D721Med (cell line): ENCODE measurements at regions not wholly inside any gene's neighbourhood (a gene's known extent, or its start where the extent isn't known, plus 50 kb on each side); places are given as distances from the start of the nearest gene placed in this dataset.

Experiments
- DNase-seq: peaks from one replicate; pipeline ENCODE4 v3.0.0; 2011; ENCODE audit warnings: low spot score; ENCODE audit not compliant: insufficient read length
- FAIRE-seq: peaks from 2 replicates; lab custom pipeline; 2011; peaks lifted over from hg19 to GRCh38; lab: Jason Lieb, UNC
- TF ChIP-seq, protein P1 (sequence below): IDR thresholded peaks from 2 replicates; pipeline ENCODE4 v1.5.1; 2012; ENCODE audit warnings: mild to moderate bottlenecking, control low read depth; ENCODE audit not compliant: insufficient read depth; ENCODE audit errors: missing control alignments

- DNase-seq = no peak
- no peak for FAIRE-seq
- TF ChIP-seq, protein P1, sequence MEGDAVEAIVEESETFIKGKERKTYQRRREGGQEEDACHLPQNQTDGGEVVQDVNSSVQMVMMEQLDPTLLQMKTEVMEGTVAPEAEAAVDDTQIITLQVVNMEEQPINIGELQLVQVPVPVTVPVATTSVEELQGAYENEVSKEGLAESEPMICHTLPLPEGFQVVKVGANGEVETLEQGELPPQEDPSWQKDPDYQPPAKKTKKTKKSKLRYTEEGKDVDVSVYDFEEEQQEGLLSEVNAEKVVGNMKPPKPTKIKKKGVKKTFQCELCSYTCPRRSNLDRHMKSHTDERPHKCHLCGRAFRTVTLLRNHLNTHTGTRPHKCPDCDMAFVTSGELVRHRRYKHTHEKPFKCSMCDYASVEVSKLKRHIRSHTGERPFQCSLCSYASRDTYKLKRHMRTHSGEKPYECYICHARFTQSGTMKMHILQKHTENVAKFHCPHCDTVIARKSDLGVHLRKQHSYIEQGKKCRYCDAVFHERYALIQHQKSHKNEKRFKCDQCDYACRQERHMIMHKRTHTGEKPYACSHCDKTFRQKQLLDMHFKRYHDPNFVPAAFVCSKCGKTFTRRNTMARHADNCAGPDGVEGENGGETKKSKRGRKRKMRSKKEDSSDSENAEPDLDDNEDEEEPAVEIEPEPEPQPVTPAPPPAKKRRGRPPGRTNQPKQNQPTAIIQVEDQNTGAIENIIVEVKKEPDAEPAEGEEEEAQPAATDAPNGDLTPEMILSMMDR = no peak
Observed at GRCh38 chr16:56057151-56057550, 134.1 kb upstream of the GNAO1 start.

GRCh38 chr16:56050916-56051315 lies 140.4 kb upstream of the GNAO1 start:
- TF ChIP-seq, protein P1 = no peak
- DNase-seq = no peak
- FAIRE-seq = no peak

DNA sequence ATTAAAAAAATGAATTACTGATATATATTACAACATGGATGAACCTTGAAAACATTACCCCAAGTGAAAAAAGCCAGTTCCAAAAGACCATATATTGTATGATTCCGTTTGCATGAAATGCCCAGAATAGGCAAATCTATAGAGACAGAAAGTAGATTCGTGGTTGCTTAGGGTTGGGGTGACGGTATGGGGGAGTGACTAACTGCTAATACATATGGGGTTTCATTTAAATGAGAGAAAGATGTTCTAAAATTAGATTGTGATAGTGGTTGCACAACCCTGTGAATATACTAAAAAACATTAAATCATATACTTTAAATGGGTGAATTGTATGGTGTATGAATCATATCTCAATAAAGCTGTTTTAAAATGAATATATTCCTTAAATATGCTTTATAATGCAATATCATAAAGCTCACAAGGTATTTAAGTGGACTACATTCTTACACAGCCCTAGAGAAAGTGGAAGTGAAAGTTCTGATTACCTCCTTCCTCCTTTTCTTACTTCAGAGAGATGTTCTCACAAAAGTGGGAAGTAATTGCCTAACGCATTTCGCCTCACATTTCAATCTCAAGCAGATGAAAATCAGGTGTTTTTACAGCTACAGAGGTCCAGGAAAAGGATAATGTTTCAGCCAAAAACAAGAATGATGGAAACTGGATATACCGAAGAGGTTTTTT lies 142.7 kb upstream of the GNAO1 start:
- FAIRE-seq (no peak), DNase-seq (no peak)
- TF ChIP-seq, protein P1 = no peak

GRCh38 chr16:56047307-56048234 lies 143.7 kb upstream of the GNAO1 start:
- DNase-seq (no peak), FAIRE-seq (no peak)
- TF ChIP-seq, protein P1 = no peak

- no peak for DNase-seq
- TF ChIP-seq, protein P1 = no peak
- FAIRE-seq = no peak
Observed at GRCh38 chr16:56042416-56042815, 148.9 kb upstream of the GNAO1 start.

DNA sequence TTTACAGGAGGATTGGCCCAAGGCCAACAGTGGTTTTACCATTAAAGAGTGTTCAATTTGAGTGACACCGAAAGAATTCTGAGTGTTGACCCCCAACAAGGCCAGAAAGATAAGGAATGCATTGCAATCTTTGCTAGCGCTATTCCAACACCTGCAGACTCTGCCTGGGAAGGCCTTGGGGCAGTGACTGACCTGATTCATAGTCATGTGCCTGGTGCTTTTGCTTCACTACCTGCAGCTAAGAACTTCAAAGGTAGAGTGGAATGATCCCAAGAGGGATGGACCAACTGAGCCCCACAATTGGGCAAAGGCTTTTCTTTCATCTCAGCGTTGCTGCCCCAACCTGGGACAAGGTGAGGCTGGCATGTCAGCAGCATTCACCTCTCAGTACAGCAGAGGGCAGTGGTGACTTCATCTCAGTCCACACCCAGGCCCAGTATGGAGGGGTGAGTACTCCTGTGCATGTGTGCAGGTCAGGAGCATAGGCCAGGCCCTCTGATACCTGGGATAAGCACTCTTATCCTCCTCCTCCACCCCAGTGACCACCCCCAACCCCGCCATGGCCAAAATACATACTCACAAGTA lies 149.6 kb upstream of the GNAO1 start:
- TF ChIP-seq, protein P1 = peak; percentile 49
- FAIRE-seq (no peak), DNase-seq (peak; percentile 12)
